NOMO-1 treated with DMSO at 0.1 percent for 48 hours (cell line): ENCODE measurements at regions not wholly inside any gene's neighbourhood (a gene's known extent, or its start where the extent isn't known, plus 50 kb on each side); places are given as distances from the start of the nearest gene placed in this dataset.
"Not testable (repeated sequence)": the region's sequence is repeated elsewhere in the genome, so short reads cannot be mapped to it uniquely, and the experiment has no call there.

Source experiments
- DNase-seq: peaks from one replicate; lab custom pipeline; 2025; ENCODE audit not compliant: unreplicated experiment; lab: John Stamatoyannopoulos, UW

DNA sequence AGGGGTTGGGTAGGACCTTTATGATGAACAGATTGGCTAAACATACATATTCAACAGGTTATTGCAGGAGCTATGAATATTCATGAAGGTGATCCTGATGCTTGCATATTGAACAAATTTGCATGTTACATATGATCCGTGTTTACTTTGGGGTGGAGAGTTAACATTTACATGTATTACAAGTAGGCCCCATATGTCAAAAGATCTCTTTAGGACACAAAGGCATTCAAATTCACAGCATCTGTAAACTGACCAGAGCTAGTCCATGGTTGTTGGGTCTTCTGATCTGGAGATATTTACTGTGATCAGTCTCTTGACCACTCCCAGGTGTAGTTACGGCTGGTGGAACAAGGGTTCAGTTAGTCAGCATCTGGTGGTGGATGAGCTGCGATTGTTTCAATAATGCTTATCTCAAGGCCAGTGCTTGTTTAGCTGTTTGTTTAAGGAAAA lies 80.4 kb downstream of the PMAIP1 start:
- DNase-seq = no peak

DNA sequence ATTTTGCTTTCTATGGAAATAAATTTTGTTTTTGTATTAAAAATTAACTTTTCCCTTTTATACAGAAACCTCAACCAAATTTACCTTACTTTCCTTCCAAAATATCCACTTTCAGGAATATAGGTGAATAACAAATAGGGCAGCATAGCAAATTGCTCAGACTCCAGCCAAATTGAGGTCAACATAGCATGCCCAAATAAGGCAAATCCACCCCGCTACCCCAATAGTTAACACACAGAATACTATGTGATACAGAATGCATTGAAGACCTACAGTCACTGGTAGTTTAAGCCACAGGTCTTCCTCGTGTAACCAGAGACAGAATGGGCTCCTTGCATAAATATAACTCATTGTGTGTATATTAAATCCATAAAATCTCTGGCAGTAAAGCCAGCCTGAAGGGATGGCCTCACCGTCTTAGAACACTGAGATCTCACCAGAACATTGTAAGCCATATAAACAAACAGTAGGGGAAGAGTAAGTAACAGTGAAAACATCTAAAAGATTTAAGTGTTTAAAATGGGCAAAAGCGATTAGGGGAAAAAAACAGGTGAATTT lies 72.2 kb downstream of the PMAIP1 start:
- DNase-seq = no peak

DNA sequence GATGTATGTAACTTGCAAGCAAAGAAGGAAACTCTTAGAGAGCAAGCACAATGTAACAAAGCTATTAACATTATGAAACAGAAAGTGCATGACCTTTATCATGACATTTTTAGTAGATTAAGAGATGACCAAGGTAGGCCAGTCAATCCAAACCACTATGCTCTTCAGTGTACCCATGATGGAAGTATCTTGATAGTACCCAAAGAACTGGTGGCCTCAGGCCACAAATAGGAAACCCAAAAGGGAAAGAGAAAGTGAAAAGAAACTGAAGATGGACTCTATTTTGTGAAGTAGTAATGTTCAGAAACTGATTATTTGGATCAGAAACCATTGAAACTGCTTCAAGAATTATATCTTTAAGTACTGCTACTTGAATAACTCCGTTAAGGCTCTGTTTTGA lies 71.3 kb downstream of the PMAIP1 start:
- not testable (repeated sequence) for DNase-seq

DNA sequence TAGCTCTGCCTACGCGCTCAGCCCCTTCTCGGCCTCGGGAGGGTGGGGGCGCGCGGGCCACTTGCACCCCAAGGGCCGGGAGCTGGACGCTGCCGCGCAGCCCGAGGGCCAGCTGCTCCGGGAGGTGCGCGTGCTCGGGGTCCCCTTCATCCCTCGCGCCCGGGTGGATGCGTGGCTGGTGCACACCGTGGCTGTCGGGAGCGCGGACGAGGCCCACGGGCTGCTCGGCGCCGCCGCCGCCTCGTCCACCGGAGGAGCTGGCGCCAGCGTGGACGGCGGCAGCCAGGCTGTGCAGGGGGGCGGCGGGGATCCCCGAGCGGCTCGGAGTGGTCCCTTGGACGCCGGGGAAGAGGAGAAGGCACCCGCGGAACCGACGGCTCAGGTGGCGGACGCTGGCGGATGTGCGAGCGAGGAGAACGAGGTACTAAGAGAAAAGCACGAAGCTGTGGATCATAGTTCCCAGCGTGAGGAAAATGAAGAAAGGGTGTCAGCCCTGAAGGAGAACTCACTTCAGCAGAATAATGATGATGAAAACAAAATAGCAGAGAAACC lies 69.8 kb downstream of the PMAIP1 start:
- DNase-seq = not testable (repeated sequence)

DNA sequence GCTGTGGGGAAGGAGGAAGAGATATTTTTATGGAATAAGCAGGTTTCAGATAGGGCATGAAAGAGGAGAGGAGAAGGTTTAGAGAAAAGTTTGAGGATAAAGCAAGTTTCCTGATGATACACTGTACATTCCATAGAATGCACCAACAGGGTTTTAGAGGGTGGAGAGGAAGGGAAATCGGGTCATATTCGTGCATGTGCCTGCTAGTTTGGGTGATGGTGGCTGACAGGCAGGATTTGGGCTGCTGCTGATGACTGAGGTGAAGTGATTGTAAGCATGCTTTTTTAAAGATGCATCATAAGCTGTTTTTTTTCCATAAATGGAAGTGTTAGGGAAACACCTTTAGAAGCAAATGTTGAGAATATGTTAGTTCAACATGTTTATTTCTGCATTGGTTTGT lies 68.8 kb downstream of the PMAIP1 start:
- DNase-seq = no peak

DNA sequence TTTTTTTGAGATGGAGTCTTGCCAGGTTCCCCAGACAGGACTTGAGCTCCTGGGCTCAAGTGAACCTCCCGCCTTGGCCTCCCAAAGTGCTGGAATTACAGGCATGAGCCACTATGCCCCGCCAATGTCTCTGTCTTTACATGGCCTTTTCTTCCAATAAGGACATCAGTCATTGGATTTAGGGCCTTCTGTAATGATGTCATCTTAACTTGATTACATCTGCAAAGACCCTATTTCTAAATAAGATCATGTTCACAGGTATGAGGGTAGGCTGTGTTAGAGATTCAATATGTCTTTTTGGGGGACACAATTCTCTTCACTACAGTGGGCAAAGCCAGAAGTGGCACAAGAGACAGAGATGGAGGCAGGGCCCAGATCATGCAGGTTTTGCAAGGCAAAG lies 68.1 kb downstream of the PMAIP1 start:
- DNase-seq = no peak

DNA sequence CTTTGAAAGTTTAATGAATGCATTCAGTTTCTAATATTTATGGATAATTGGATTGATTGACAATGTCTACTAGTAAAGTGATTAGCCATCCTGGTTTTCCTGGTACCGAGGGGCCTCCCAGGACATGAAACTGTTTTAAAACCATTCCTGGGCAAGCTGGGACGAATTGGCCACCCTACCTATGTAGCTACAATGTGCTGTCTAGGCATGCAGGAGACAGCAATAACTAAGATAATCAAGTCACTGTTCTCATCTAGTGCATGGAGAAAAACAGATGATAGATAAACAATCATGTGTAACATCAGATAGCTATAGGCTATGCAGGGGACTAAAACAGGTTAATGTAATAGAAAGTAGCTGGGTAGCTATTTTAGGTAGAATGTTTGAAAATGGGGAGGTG lies 67.1 kb downstream of the PMAIP1 start:
- DNase-seq = no peak

DNA sequence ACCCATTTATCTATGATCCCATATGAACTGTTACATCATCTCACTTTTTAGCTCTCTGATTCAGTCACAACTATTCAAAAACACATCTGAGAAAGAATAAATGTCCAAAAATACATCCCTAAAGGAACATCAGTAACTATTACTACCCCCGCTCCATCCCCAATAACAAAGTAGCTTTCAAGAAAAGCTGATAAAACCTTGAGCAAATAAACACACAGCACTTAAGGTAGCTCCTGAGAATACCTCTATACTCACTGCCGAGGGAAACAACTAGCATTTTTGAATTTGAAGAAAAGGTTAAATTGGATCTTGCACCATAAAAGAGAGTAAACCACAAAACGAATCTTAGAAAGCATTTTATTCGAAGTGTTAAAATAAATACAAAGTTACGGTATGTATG lies 63.4 kb downstream of the PMAIP1 start:
- no peak for DNase-seq

DNA sequence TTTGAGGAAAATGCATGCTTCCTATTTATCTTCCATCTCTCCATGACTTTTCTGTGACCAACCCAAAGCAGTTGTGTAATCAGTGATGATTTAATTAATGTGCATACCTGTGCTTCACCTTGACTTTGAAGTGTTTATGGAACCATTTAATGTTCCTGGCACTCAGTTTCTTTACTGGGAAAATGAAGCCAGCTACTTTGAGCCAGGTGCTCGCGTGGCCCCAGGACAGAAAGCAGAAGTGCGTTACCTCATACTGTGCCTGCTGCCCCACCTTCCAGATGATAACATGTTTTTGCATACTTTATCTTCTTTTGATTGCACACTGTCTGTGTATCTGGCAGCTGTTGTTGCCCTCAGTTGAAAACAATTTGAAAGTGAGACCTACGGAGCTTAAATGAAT lies 61.3 kb downstream of the PMAIP1 start:
- no peak for DNase-seq

DNA sequence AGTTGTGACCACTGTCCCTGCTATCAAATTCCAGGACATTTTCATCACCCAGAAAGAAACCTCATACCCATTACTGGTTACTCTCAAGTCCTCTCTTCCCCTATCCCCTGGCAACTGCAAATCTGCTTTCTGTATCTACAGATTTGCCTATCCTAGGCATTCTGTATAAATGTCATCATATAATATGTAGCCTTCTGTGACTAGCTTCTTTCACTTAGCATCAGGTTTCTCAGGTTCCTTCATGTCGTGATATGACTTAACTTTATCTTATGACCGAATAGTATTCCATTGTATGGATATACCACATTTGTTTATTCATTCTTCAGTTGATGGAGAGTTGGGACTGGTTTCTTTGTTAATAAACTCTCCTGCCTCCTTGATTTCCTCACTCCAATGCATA lies 60.5 kb downstream of the PMAIP1 start:
- DNase-seq = no peak

DNA sequence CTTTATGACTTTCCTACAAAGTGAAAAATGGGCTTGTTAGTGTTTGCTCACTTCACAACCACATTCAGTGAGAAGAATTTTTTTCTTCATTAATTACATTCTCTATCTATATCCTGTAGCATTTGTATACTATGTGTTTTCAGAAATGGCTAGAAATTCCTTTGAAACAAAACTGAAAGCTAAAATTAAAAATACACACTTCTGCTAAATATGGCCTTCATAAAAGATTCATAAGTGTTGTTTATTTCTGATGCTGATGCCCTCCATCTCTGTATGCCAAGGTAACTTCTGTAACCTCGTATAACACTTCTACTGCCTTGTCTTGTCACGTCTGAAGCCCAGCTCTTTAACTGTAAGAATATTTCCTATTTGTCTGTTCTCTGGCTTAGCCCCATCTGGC lies 59.8 kb downstream of the PMAIP1 start:
- no peak for DNase-seq

DNA sequence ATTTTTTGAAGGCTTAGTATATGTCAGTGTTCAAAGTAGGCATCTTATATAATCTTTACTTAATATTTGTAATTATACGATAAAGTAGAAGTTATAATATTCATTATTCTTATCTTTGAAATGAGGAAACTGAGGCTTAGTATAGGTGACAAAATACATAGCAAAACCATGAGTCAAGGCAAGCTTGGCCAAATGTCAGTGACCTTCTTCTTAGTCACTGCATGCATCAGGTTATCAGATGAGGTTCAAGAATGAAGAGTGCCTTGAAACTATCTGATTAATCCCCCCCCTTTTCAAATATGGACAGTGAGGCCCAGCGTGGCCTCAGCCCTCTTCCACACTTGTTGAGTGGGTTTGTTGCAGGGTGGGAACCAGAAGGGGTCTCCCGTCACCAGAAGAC lies 59.3 kb downstream of the PMAIP1 start:
- DNase-seq = no peak

DNA sequence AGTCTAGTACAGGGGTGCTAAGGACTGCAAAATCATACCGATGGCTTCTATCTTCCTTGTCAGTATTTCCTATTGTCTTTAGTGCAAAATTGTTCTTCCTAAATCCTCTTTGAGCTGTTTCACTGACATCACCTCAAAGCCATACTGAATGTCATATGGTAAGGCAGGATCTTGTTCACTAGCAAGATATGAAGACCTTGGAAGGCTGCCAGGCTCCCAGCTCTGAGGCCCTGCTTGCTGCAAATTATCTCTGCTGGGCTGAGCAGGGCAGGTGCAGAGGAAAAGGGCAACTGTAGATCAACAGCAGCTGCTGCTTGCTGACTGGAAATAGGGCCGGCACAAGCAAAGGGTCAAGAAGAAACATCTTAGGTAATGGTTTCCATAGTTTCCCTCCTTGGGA lies 58.2 kb downstream of the PMAIP1 start:
- no peak for DNase-seq

DNA sequence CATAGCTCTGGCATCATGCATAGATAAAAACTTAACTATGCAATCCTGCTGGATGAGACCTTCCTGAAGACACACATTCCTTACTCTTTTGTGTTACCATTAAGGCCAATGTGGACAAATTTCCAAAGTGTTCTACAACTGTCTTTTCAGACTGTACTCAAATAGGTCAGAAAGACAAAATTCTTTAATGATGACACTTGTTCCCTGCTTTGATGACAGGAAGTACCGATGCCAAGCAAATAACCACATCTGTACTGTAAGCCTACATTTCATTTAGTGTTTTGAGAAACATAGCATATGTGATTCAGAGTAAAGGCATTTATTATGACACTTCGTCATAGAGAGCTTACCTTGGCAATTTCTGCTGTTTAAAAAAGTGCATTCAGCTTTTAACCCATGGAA lies 55.0 kb downstream of the PMAIP1 start:
- no peak for DNase-seq

DNA sequence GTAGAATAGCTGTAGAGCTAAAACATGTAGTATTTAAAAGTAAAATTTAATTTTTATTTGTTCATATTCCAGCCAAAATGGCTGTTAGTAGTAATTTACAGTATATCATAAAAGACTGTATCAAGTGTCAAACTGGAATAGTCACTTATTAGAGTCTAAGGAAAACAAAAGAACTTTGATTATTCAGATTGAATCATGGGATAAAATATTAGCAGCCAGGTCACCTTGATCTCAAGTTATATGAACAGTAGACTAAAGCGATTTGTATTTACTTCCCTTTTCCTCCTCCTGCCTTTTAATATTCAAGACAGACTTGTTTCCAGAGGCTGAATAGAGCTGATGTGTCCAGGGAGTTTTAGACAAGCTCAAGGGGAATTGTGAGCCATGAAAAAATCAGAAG lies 54.4 kb downstream of the PMAIP1 start:
- DNase-seq = peak; percentile 8
